Neuronal stem cell (in vitro differentiated cells): ENCODE measurements at regions not wholly inside any gene's neighbourhood (a gene's known extent, or its start where the extent isn't known, plus 50 kb on each side); places are given as distances from the start of the nearest gene placed in this dataset.

ENCODE experiments used
- DNase-seq: peaks from one replicate; pipeline ENCODE4 v3.0.0-alpha.2; 2013; ENCODE audit warnings: low spot score
- H2AFZ ChIP-seq: one replicate; pipeline ENCODE4 v1.6.1; 2013; ENCODE audit warnings: mild to moderate bottlenecking, low read length, inconsistent platforms
- H2AK5ac ChIP-seq: 2 replicates; pipeline ENCODE4 v1.6.1; 2013; ENCODE audit warnings: low read depth, mild to moderate bottlenecking, inconsistent platforms, low read length, moderate library complexity, mixed read lengths
- H2BK120ac ChIP-seq: 2 replicates; pipeline ENCODE4 v1.6.1; 2013; ENCODE audit warnings: low read depth, mild to moderate bottlenecking, inconsistent platforms, low read length, moderate library complexity, mixed read lengths
- H2BK12ac ChIP-seq: one replicate; pipeline ENCODE4 v1.6.1; 2013; ENCODE audit warnings: low read length, inconsistent platforms
- H2BK15ac ChIP-seq: 2 replicates; pipeline ENCODE4 v1.6.1; 2013; ENCODE audit warnings: mild to moderate bottlenecking, low read length, inconsistent platforms, mixed read lengths
- H2BK5ac ChIP-seq: one replicate; pipeline ENCODE4 v1.6.1; 2013; ENCODE audit warnings: inconsistent platforms, mild to moderate bottlenecking, low read length, moderate library complexity
- H3K14ac ChIP-seq: one replicate; pipeline ENCODE4 v1.6.1; 2013; ENCODE audit warnings: low read length, inconsistent platforms
- H3K18ac ChIP-seq: 2 replicates; pipeline ENCODE4 v1.6.1; 2013; ENCODE audit warnings: low read length, inconsistent platforms
- H3K23ac ChIP-seq: 2 replicates; pipeline ENCODE4 v1.6.1; 2013; ENCODE audit warnings: low read depth, mild to moderate bottlenecking, mixed read lengths, low read length, inconsistent platforms; ENCODE audit not compliant: poor library complexity
- H3K27ac ChIP-seq: replicated peaks from 3 replicates; pipeline ENCODE4 v1.5.1; 2013; ENCODE audit warnings: low read length, inconsistent platforms
- H3K27me3 ChIP-seq, 3 experiments: 2 replicates each; pipeline ENCODE4 v1.6.1; 2013; ENCODE audit warnings: low read length in 3 of 3, mild to moderate bottlenecking in 2 of 3, inconsistent platforms in 1 of 3, low read depth in 1 of 3, mixed read lengths in 1 of 3, moderate library complexity in 1 of 3; ENCODE audit not compliant: control insufficient read depth in 3 of 3, insufficient read depth in 3 of 3
- H3K36me3 ChIP-seq, 2 donors: replicated peaks in 1 of 2; 2 replicates each; pipeline ENCODE4 v1.6.1; 2013; ENCODE audit warnings: low read length in 2 of 2; ENCODE audit not compliant: control insufficient read depth in 2 of 2, insufficient read depth in 2 of 2
- H3K4ac ChIP-seq: 2 replicates; pipeline ENCODE4 v1.6.1; 2013; ENCODE audit warnings: inconsistent platforms, mild to moderate bottlenecking, low read length, moderate library complexity
- H3K4me1 ChIP-seq, 2 donors: 1 replicate in 1 of 2; 2 replicates in 1 of 2; pipeline ENCODE4 v1.6.1; 2013; ENCODE audit warnings: low read length in 2 of 2, low read depth in 1 of 2; ENCODE audit not compliant: control insufficient read depth in 2 of 2, insufficient read depth in 1 of 2
- H3K4me2 ChIP-seq: one replicate; pipeline ENCODE4 v1.6.1; 2013; ENCODE audit warnings: mild to moderate bottlenecking, low read length, inconsistent platforms; ENCODE audit not compliant: insufficient read depth, poor library complexity, severe bottlenecking
- H3K4me3 ChIP-seq, 2 donors: 2 replicates each; pipeline ENCODE4 v1.5.1; 2013; ENCODE audit warnings: low read length in 2 of 2, mild to moderate bottlenecking in 2 of 2, inconsistent platforms in 1 of 2, moderate library complexity in 1 of 2
- H3K79me1 ChIP-seq: one replicate; pipeline ENCODE4 v1.6.1; 2013; ENCODE audit warnings: low read depth, mild to moderate bottlenecking, inconsistent platforms, low read length, moderate library complexity
- H3K9ac ChIP-seq: one replicate; pipeline ENCODE4 v1.6.1; 2013; ENCODE audit warnings: mild to moderate bottlenecking, low read depth, low read length, inconsistent platforms; ENCODE audit not compliant: poor library complexity
- H3K9me3 ChIP-seq, 2 donors: replicated peaks in 1 of 2; 2 replicates each; pipeline versions ENCODE3 to v1.6.1; 2013; ENCODE audit warnings: low read length in 2 of 2, mild to moderate bottlenecking in 2 of 2, inconsistent platforms in 1 of 2, low read depth in 1 of 2, mixed read lengths in 1 of 2, moderate library complexity in 1 of 2; ENCODE audit not compliant: control insufficient read depth in 2 of 2, insufficient read depth in 1 of 2
- H4K8ac ChIP-seq: one replicate; pipeline ENCODE4 v1.6.1; 2013; ENCODE audit warnings: low read depth, mild to moderate bottlenecking, inconsistent platforms, low read length, moderate library complexity
- H4K91ac ChIP-seq: one replicate; pipeline ENCODE4 v1.6.1; 2013; ENCODE audit warnings: low read length, low read depth, mild to moderate bottlenecking, inconsistent platforms; ENCODE audit not compliant: poor library complexity
- WGBS, 2 donors: extraction: QIAGEN DNeasy Blood & Tissue Kit; methylation state at CpG; one replicate each; pipeline ENCODE4 v1.1.7; 2013; ENCODE audit warnings: missing lambda C conversion rate in 2 of 2, mixed read lengths in 1 of 2; ENCODE audit not compliant: insufficient read length in 2 of 2, insufficient replicate concordance in 1 of 2; ENCODE audit errors: extremely low coverage in 2 of 2; 5-methylcytosine and 5-hydroxymethylcytosine counted together

DNA sequence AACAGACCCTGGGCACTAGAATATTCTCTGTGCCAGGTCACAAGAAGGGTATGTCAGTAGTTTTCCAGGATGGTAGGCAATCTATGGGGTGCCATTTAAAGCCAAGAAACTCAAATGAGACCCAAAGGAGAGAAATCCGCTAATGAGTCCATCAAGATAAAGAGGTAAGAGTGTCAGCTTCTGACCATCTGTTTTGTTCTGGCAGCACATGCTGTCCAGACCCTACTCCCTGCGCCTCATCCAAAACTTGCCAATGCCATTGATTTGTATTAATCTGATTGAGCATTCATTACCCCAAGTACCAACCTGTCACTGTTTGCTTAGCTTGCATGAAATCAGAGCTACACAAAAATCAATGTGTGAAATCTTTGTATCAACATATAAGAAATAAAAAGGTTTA lies 229.0 kb downstream of the BLID start:
- Histone ChIP-seq H2BK120ac (no peak overlapping the region), H2AK5ac (no peak overlapping the region), H2AFZ (no peak overlapping the region), H3K79me1 (no peaks in the 10 kb centered on the region), H4K8ac (no peak overlapping the region), H2BK15ac (no peak overlapping the region), H3K36me3 (no peaks in the 10 kb centered on the region), H3K27ac (no peak overlapping the region), H3K4me1 (peaks cover 3 to 6% of the 10 kb centered on the region in 2 donors), H3K14ac (no peak overlapping the region), H3K4me3 (no peak overlapping the region), H3K23ac (no peak overlapping the region), H3K18ac (no peak overlapping the region), H3K9me3 (peaks cover 2 to 4% of the 10 kb centered on the region in 2 donors), H3K4me2 (no peak overlapping the region), H3K27me3 (peaks cover 0 to 71% (median 0%) of the 10 kb centered on the region in 3 experiments), H3K9ac (no peak overlapping the region), H2BK12ac (no peak overlapping the region), H2BK5ac (no peak overlapping the region), H4K91ac (no peak overlapping the region), H3K4ac (no peak overlapping the region)
- no CpG with 5 or more reads among the region's 2 CpGs for WGBS, 2 donors
- no peak for DNase-seq

DNA sequence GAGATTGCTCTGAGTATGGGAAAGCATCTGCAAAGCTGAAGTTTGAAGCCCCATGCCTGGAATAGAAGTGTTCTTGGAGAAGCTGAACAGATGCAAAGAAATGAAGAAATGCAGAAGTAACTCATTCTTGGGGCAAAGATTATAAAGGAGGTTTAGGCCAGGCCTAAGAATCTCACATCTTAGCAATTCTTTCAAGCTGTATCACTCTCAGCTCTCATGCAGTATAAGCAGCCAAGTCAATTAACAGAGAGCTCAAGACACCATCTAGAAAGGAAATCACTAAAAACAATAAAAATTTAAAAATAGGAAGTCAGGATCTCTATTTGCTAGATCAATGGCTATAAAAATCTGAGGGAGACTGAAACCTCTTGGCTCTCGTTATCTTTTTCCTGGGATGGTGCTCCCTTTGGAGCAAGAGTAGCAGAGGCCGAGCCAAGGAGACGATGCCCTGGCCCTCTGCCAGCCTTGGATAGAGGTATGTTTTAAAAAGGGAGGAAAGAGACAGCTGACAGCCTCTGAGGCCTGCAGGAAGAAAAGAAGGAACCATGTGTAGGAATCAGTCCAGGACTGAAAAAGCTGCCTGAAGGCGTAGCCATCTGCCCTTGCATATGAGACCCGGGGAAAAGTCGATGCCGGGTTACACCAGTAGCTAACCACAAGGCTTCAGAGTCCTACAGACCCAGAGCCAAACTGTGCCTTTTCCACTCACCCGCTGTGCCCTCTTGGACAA lies 229.8 kb downstream of the BLID start:
- Histone ChIP-seq H3K4ac (no peak overlapping the region), H4K8ac (no peak overlapping the region), H2AFZ (no peak overlapping the region), H3K9ac (no peak overlapping the region), H2BK15ac (no peak overlapping the region), H3K14ac (no peak overlapping the region), H2AK5ac (no peak overlapping the region), H3K18ac (no peak overlapping the region), H3K4me3 (no peak overlapping the region), H3K23ac (no peak overlapping the region), H2BK5ac (no peak overlapping the region), H3K9me3 (peaks cover 2 to 4% of the 10 kb centered on the region in 2 donors), H2BK12ac (no peak overlapping the region), H2BK120ac (no peak overlapping the region), H3K27ac (no peak overlapping the region), H3K36me3 (no peaks in the 10 kb centered on the region), H3K4me2 (no peak overlapping the region), H3K4me1 (peaks cover 2 to 6% of the 10 kb centered on the region in 2 donors), H3K27me3 (peaks cover 0 to 64% (median 0%) of the 10 kb centered on the region in 3 experiments), H3K79me1 (no peaks in the 10 kb centered on the region), H4K91ac (no peak overlapping the region)
- no CpG with 5 or more reads among the region's 8 CpGs for WGBS, 2 donors
- no peak for DNase-seq

DNA sequence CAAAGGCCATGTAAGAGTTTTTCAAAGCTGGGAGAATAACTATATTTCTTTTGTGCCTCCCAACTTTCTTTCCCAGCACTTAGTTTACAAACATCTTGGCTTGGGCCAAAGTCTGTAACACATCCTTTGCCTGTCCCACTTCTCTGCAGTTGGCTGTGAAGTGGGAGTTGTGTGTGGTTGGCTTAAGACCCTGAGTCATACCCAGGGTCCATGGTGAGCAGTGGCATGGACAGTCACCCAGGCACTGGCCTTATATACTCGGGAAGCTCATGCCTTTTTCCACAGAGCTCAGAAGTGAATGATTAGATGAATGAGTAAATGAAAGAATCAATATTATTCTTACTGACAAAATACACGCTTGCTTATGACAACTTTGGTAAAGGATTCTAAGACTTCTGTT lies 231.4 kb downstream of the BLID start:
- WGBS, 2 donors: no CpG with 5 or more reads among the region's 2 CpGs

DNA sequence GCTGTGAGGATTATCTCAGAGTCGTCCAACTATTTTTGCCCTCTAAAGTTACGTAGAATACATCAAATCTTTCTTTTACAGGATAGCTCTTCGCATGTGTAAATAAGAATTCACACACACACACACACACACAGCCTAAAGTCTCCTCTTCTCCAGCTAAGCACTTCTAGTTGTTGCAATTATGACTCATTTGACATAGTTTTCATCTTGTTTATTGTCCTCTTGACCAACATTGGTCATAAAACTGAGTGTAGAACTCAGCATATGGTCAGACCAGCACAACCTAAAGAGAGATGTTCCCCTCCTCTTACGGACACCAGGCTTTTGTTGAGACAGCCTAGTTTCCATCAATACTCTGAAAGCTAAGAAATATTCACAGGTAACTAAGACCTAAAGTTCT lies 234.2 kb downstream of the BLID start:
- DNase-seq: no peak
- H4K91ac ChIP-seq: no peak overlapping the region
- no peak overlapping the region for H3K4me3 ChIP-seq
- no peaks in the 10 kb centered on the region for H3K36me3 ChIP-seq
- H3K4ac ChIP-seq: no peak overlapping the region
- H2AFZ ChIP-seq: no peak overlapping the region
- no peak overlapping the region for H2BK120ac ChIP-seq
- H2BK12ac ChIP-seq: no peak overlapping the region
- no peak overlapping the region for H4K8ac ChIP-seq
- H2AK5ac ChIP-seq: no peak overlapping the region
- peaks cover 1 to 3% of the 10 kb centered on the region in 2 donors for H3K4me1 ChIP-seq
- no peak overlapping the region for H3K9ac ChIP-seq
- H3K14ac ChIP-seq: no peak overlapping the region
- peaks cover 0 to 55% (median 0%) of the 10 kb centered on the region in 3 experiments for H3K27me3 ChIP-seq
- no peaks in the 10 kb centered on the region for H3K79me1 ChIP-seq
- no peak overlapping the region for H3K23ac ChIP-seq
- WGBS, 2 donors: no CpG with 5 or more reads among the region's 4 CpGs
- no peak overlapping the region for H3K27ac ChIP-seq
- no peak overlapping the region for H3K18ac ChIP-seq
- H2BK15ac ChIP-seq: no peak overlapping the region
- no peak overlapping the region for H3K4me2 ChIP-seq
- H3K9me3 ChIP-seq: peaks cover 0 to 4% of the 10 kb centered on the region in 2 donors
- H2BK5ac ChIP-seq: no peak overlapping the region

More for the DNA sequence above, 231.4 kb downstream of the BLID start:
- Histone ChIP-seq H2BK120ac (no peak overlapping the region), H2BK5ac (no peak overlapping the region), H3K79me1 (no peaks in the 10 kb centered on the region), H4K8ac (no peak overlapping the region), H3K9me3 (peaks cover 0 to 4% of the 10 kb centered on the region in 2 donors), H2AFZ (no peak overlapping the region), H2BK15ac (no peak overlapping the region), H3K36me3 (no peaks in the 10 kb centered on the region), H2BK12ac (no peak overlapping the region), H3K27me3 (peaks cover 0 to 53% (median 0%) of the 10 kb centered on the region in 3 experiments), H3K4me1 (peaks cover 2 to 6% of the 10 kb centered on the region in 2 donors), H3K4ac (no peak overlapping the region), H3K9ac (no peak overlapping the region), H3K4me3 (no peak overlapping the region), H3K4me2 (no peak overlapping the region), H4K91ac (no peak overlapping the region), H3K14ac (no peak overlapping the region), H3K18ac (no peak overlapping the region), H3K23ac (no peak overlapping the region), H2AK5ac (no peak overlapping the region), H3K27ac (no peak overlapping the region)
- no peak for DNase-seq
